Activated CD8-positive, alpha-beta memory T cell treated with anti-CD3 and anti-CD28 coated beads, Interleukin-2, amount 10 ng/mL, durations not matched to agents 7 days and 5 days (primary cell): ENCODE measurements at regions not wholly inside any gene's neighbourhood (a gene's known extent, or its start where the extent isn't known, plus 50 kb on each side); places are given as distances from the start of the nearest gene placed in this dataset.
"Not testable (repeated sequence)": the region's sequence is repeated elsewhere in the genome, so short reads cannot be mapped to it uniquely, and the experiment has no call there.

Experiments used
- ATAC-seq: fragments of 150-1000 bp; cut with Tn5 transposase; one replicate; pipeline ENCODE4 v1.10.0; 2021; ENCODE audit warnings: moderate library complexity
- CTCF ChIA-PET: fragments of 350-600 bp; sonication (Branson Sonifier 250); formaldehyde crosslinking; loops from one replicate; lab custom pipeline; 2021; ENCODE audit warnings: antibody characterized with exemption; lab: Charles Lee
- DNase-seq: peaks from one replicate; pipeline ENCODE4 v3.0.0-alpha.2; 2020
- H3K27ac Mint-ChIP-seq: one replicate; pipeline ENCODE4 v1.8.0; 2021; ENCODE audit warnings: mild to moderate bottlenecking, mixed read lengths
- H3K27me3 Mint-ChIP-seq: one replicate; pipeline ENCODE4 v1.8.0; 2021; ENCODE audit warnings: mixed read lengths
- H3K36me3 Mint-ChIP-seq: one replicate; pipeline ENCODE4 v1.8.0; 2021; ENCODE audit warnings: mild to moderate bottlenecking, mixed read lengths
- H3K4me1 Mint-ChIP-seq: one replicate; pipeline ENCODE4 v1.8.0; 2021; ENCODE audit warnings: mixed read lengths
- H3K4me3 Mint-ChIP-seq: one replicate; pipeline ENCODE4 v1.8.0; 2021; ENCODE audit warnings: mild to moderate bottlenecking, moderate library complexity, mixed read lengths
- H3K9me3 Mint-ChIP-seq: one replicate; pipeline ENCODE4 v1.8.0; 2022; ENCODE audit warnings: low read depth, mixed read lengths

DNA sequence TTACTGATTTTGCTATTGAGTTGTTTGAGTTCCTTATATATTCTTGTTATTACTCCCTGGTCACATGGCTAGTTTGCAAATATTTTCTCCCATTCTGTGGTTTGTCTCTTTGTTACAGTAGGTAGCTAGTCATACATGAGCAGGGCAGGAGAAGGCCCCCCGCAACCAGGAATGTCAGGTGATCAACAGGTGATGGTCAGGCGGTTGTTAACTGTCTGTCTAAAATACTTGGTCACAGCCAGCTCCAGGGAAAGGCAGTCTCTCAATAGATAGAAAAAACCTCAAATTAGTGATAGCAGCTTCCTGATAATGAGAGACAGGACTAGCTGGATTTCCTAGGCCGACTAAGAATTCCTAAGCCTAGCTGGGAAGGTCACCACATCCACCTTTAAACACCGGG, 217.9 kb downstream of the RHOU start:
- Mint-ChIP-seq H3K4me1 (no peaks in the 10 kb centered on the region), H3K27ac (no peak overlapping the region), H3K36me3 (no peaks in the 10 kb centered on the region), H3K9me3 (no peaks in the 10 kb centered on the region), H3K27me3 (peaks cover 4% of the 10 kb centered on the region), H3K4me3 (no peak overlapping the region)
- no peak for DNase-seq
- CTCF ChIA-PET = no interaction called here
- no peak for ATAC-seq

- H3K4me1 Mint-ChIP-seq, H3K27me3 Mint-ChIP-seq, DNase-seq, H3K9me3 Mint-ChIP-seq, H3K4me3 Mint-ChIP-seq, ATAC-seq, CTCF ChIA-PET, H3K36me3 Mint-ChIP-seq, H3K27ac Mint-ChIP-seq: not testable (repeated sequence)
Measured at GRCh38 chr1:228953808-228954207, 218.5 kb downstream of the RHOU start.

GRCh38 chr1:228955691-228956090, 220.4 kb downstream of the RHOU start:
- ATAC-seq (no peak), DNase-seq (no peak)
- H3K36me3 Mint-ChIP-seq = no peaks in the 10 kb centered on the region
- H3K4me3 Mint-ChIP-seq = no peak overlapping the region
- H3K27me3 Mint-ChIP-seq = peaks cover 4% of the 10 kb centered on the region
- no peaks in the 10 kb centered on the region for H3K4me1 Mint-ChIP-seq
- no peak overlapping the region for H3K27ac Mint-ChIP-seq
- H3K9me3 Mint-ChIP-seq = no peaks in the 10 kb centered on the region
- CTCF ChIA-PET = interaction anchor here (0.9 kb wide), 1 partner anchor 23 kb away, joined by 3 read pairs; no protein-coding TSS in a partner anchor

DNA sequence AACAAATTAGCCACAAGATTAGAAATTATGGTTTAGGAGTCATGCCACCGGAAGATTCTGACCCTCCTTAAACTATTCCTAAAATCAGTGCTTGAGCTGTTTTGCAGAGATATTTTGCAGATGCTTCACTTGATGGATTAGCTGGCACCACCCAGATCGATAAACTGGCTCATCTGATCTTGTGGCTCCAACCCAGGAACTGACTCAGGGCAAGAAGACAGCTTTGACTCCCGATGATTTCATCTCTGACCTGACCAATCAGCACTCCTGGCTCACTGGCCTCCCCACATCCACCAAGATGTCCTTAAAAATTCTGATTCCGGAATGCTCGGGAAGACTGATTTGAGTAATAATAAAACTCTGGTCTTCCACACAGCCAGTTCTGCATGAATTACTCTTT, 221.6 kb downstream of the RHOU start:
- Mint-ChIP-seq H3K4me1 (no peaks in the 10 kb centered on the region), H3K4me3 (no peak overlapping the region), H3K27me3 (peaks cover 4% of the 10 kb centered on the region), H3K36me3 (no peaks in the 10 kb centered on the region), H3K9me3 (no peaks in the 10 kb centered on the region), H3K27ac (no peak overlapping the region)
- no peak for DNase-seq
- CTCF ChIA-PET = no interaction called here
- no peak for ATAC-seq

GRCh38 chr1:228957535-228957934, 222.3 kb downstream of the RHOU start:
- DNase-seq = no peak
- ATAC-seq = no peak
- CTCF ChIA-PET = no interaction called here
- no peaks in the 10 kb centered on the region for H3K4me1 Mint-ChIP-seq
- no peak overlapping the region for H3K27ac Mint-ChIP-seq
- peaks cover 6% of the 10 kb centered on the region for H3K27me3 Mint-ChIP-seq
- H3K9me3 Mint-ChIP-seq = no peaks in the 10 kb centered on the region
- no peaks in the 10 kb centered on the region for H3K36me3 Mint-ChIP-seq
- H3K4me3 Mint-ChIP-seq = no peak overlapping the region

DNA sequence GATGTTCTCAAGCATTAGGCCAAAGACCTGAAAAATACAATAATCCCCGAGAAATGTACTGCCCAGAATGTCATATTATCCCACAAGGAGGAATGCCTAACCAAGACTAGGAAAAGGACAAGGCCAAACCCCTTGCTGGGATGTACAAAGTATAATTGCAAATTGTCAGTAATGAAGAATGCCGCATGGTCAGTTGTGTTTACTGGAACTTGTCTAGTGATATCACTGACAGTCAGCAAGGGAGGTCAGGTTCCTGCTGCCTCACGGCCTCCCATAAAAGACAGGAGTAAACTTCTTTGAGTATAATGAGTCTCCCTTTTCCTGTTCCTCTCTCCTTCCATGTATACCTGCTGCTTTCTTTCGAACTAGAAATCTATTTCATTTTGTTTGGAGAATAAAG, 222.8 kb downstream of the RHOU start:
- Mint-ChIP-seq H3K36me3 (no peaks in the 10 kb centered on the region), H3K4me1 (no peaks in the 10 kb centered on the region), H3K27ac (no peak overlapping the region), H3K4me3 (no peak overlapping the region), H3K27me3 (peaks cover 6% of the 10 kb centered on the region), H3K9me3 (no peaks in the 10 kb centered on the region)
- CTCF ChIA-PET = no interaction called here
- ATAC-seq (no peak), DNase-seq (no peak)

GRCh38 chr1:228958741-228959140, 223.5 kb downstream of the RHOU start:
- Mint-ChIP-seq H3K4me1 (no peaks in the 10 kb centered on the region), H3K9me3 (no peaks in the 10 kb centered on the region), H3K4me3 (no peak overlapping the region), H3K36me3 (no peaks in the 10 kb centered on the region), H3K27me3 (peaks cover 6% of the 10 kb centered on the region), H3K27ac (no peak overlapping the region)
- ATAC-seq (no peak), DNase-seq (no peak)
- CTCF ChIA-PET = no interaction called here

DNA sequence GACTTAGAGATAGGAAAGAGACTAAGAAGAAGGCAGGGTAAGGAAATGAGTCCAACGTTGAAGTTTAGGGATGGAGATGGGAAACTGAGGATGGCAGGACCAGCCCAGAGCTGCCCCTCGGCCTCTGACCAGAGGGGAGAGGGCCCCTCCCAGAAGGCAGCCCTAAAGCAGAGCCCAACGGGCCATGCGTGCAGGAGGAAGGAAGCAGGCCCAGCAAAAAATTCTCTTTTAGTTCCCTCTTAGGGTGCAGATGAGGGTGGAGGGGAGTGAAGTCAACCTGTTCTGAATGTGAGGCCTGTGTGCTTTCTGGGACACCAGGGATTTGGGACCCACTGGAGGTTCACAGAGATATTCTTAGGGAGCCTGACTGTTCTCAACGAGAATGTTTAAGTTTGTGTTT, 225.4 kb downstream of the RHOU start:
- Mint-ChIP-seq H3K27me3 (peaks cover 6% of the 10 kb centered on the region), H3K4me3 (no peak overlapping the region), H3K36me3 (no peaks in the 10 kb centered on the region), H3K27ac (no peak overlapping the region), H3K4me1 (no peaks in the 10 kb centered on the region), H3K9me3 (no peaks in the 10 kb centered on the region)
- ATAC-seq (no peak), DNase-seq (no peak)
- CTCF ChIA-PET = no interaction called here

DNA sequence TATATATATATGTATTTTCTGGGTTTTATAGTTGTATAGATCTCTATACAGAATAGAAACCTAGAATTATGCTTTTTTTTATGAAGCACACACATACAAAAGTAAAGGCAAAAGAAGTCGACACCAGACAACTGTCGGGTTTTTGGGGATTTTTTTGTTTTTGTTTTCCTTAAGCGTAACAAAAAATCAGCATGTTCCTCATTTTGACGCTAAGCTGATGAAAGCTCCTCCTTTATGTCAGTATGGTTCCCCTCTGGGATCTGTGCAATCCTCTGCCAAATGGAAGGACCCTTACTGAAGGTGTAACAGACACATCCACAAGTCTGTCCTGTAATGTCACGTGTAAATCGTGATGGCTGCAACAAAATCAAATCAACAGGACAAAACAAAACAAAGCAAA, 226.2 kb downstream of the RHOU start:
- H3K27me3 Mint-ChIP-seq = peaks cover 9% of the 10 kb centered on the region
- no peaks in the 10 kb centered on the region for H3K4me1 Mint-ChIP-seq
- CTCF ChIA-PET = interaction anchor here (1.2 kb wide), 1 partner anchor 131 kb away, joined by 3 read pairs; no protein-coding TSS in a partner anchor
- no peaks in the 10 kb centered on the region for H3K36me3 Mint-ChIP-seq
- H3K9me3 Mint-ChIP-seq = no peaks in the 10 kb centered on the region
- DNase-seq (no peak), ATAC-seq (no peak)
- H3K4me3 Mint-ChIP-seq = no peak overlapping the region
- no peak overlapping the region for H3K27ac Mint-ChIP-seq

- Mint-ChIP-seq H3K4me3 (no peak overlapping the region), H3K27me3 (peaks cover 5% of the 10 kb centered on the region), H3K27ac (no peak overlapping the region), H3K4me1 (no peaks in the 10 kb centered on the region), H3K9me3 (no peaks in the 10 kb centered on the region), H3K36me3 (no peaks in the 10 kb centered on the region)
- CTCF ChIA-PET = interaction anchor here (1.3 kb wide), 1 partner anchor 263 kb away, joined by 3 read pairs; no protein-coding TSS in a partner anchor
- DNase-seq (no peak), ATAC-seq (no peak)
Measured at GRCh38 chr1:228963795-228964177, 228.5 kb downstream of the RHOU start.

GRCh38 chr1:228964178-228965089, 229.2 kb downstream of the RHOU start:
- Mint-ChIP-seq H3K4me1 (no peaks in the 10 kb centered on the region), H3K9me3 (no peaks in the 10 kb centered on the region), H3K27me3 (peaks cover 5% of the 10 kb centered on the region), H3K36me3 (no peaks in the 10 kb centered on the region), H3K27ac (no peak overlapping the region), H3K4me3 (no peak overlapping the region)
- no peak for ATAC-seq
- no peak for DNase-seq
- CTCF ChIA-PET = interaction anchor here (1.3 kb wide), 1 partner anchor 263 kb away, joined by 3 read pairs; no protein-coding TSS in a partner anchor

DNA sequence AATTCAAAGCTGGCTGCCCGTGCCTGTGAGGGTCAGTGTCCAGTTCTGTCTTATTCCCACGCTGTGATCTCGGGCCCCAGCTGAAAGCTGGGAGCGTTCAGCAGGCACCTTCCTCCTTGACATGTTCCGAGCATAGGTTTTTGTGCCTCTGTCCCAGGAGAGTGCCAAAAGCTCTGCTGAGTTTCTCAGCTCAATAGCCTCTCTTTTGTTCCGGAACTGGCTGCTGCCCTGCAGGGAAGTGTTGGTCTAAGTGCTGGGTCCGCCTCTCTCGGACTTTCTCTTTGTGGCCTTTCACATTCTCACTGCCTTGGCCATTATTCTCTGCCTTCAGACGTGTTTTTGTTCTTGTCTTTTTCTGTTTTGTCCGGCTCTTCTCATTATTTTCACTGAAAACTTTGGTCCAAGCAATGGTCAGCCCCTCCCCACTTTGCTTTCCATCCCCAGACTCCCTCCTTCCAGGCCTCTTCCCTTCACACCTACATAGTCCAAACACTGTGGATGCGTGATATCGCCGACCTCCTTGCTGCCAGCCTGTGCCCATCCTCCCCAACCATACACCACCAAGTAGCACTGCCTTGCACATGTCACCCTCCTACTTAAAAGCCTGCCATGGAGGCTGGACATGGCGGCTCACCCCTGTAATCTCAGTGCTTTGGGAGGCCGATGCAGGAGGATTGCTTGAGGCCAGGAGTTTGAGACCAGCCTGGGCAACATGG, 233.8 kb downstream of the RHOU start:
- Mint-ChIP-seq H3K9me3 (no peaks in the 10 kb centered on the region), H3K27ac (no peak overlapping the region), H3K4me1 (no peaks in the 10 kb centered on the region), H3K27me3 (peaks cover 9% of the 10 kb centered on the region), H3K4me3 (no peak overlapping the region), H3K36me3 (no peaks in the 10 kb centered on the region)
- no peak for DNase-seq
- no peak for ATAC-seq
- CTCF ChIA-PET = no interaction called here

DNA sequence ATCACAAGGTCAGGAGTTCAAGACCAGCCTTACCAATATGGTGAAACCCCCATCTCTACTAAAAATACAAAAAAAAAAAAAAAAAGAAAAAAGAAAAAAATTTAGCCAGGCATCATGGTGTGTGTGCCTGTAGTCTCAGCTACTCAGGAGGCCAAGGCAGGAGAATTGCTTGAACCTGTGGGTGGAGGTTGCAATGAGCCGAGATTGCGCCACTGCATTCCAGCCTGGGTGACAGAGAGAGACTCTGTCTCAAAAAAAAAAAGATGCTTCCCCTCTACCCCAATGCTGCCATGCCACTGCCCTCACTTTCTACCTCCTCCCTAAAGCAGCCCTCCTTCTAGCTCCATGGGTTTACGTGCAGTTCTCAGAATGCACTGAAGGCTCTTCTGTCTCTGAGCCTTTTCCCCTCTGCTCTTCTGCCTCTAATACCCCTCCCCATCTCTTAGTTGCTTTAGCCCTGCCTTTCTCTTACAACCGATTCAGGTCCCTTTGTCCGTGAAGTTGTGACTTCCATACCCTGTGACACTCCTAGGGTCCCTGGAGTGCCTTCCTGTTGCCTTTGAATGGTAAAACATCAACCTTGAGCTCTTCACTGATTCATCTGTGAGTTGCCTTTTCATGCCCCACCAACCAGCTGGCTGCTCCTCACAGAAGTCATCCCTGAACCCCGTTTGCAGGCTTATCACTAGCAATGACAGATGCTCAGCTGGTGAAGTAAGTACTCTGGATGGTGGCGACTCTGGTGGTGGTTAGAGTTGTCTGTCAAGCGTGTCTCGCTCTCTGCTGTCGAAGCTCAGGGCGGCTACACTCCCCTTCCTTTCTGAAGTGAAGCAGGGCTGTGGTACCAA, 234.9 kb downstream of the RHOU start:
- H3K27ac Mint-ChIP-seq = no peak overlapping the region
- ATAC-seq = no peak
- DNase-seq = no peak
- H3K4me1 Mint-ChIP-seq = no peaks in the 10 kb centered on the region
- CTCF ChIA-PET = no interaction called here
- no peaks in the 10 kb centered on the region for H3K9me3 Mint-ChIP-seq
- peaks cover 9% of the 10 kb centered on the region for H3K27me3 Mint-ChIP-seq
- no peak overlapping the region for H3K4me3 Mint-ChIP-seq
- no peaks in the 10 kb centered on the region for H3K36me3 Mint-ChIP-seq
